Tibial artery (tissue), 4 donors: ENCODE measurements at regions not wholly inside any gene's neighbourhood (a gene's known extent, or its start where the extent isn't known, plus 50 kb on each side); places are given as distances from the start of the nearest gene placed in this dataset.

ENCODE experiments used
- DNase-seq, 2 donors: peaks; one replicate each; pipeline ENCODE4 v3.0.0-alpha.2; 2019
- H3K27ac ChIP-seq, 2 donors: fragments of 200-600 bp; sonication (generic) in 1 of 2; 1 replicate in 1 of 2; 2 replicates in 1 of 2; pipeline ENCODE4 v1.5.1; 2018 to 2019; ENCODE audit warnings: mild to moderate bottlenecking in 1 of 2
- H3K27me3 ChIP-seq, 2 donors: fragments of 200-600 bp; sonication (generic) in 1 of 2; one replicate each; pipeline versions ENCODE4 v1.5.1 to v1.6.0; 2016 to 2019
- H3K36me3 ChIP-seq, 3 donors: fragments of 200-600 bp; sonication (generic) in 2 of 3; one replicate each; pipeline ENCODE4 v1.5.1; 2016 to 2019; ENCODE audit warnings: mild to moderate bottlenecking in 2 of 3
- H3K4me1 ChIP-seq, 4 donors: fragments of 200-600 bp; sonication (generic) in 2 of 4; 1 replicate in 3 of 4; 2 replicates in 1 of 4; pipeline ENCODE4 v1.5.1; 2016 to 2019
- H3K4me3 ChIP-seq, 2 donors: fragments of 200-600 bp; sonication (generic) in 1 of 2; 1 replicate in 1 of 2; 2 replicates in 1 of 2; pipeline ENCODE4 v1.5.1; 2018 to 2019; ENCODE audit warnings: mild to moderate bottlenecking in 2 of 2
- H3K9me3 ChIP-seq, 3 donors: fragments of 200-600 bp; sonication (generic) in 1 of 3; one replicate each; pipeline ENCODE4 v1.5.1; 2016 to 2019
- CTCF ChIP-seq, 2 experiments: fragments of 200-600 bp in 1 of 2; fragments of 450-650 bp in 1 of 2; IDR thresholded peaks; one replicate each; pipeline ENCODE4 v1.5.1; 2017 to 2019; ENCODE audit warnings: antibody characterized with exemption in 2 of 2, mild to moderate bottlenecking in 1 of 2, moderate library complexity in 1 of 2
- intact Hi-C: fragments of 100-400 bp; cut with DNase I; formaldehyde crosslinking; loops from one replicate; pipeline ENCODE4 v1.15.0; 2023; ENCODE audit warnings: low total_unique reads

GRCh38 chr10:124306922-124307371 lies 111.8 kb downstream of the OAT start:
- Histone ChIP-seq H3K27ac (no peak overlapping the region), H3K9me3 (no peaks in the 10 kb centered on the region), H3K27me3 (no peaks in the 10 kb centered on the region), H3K4me1 (peaks cover 0 to 3% (median under 1%) of the 10 kb centered on the region in 4 donors), H3K4me3 (no peak overlapping the region), H3K36me3 (no peaks in the 10 kb centered on the region)
- DNase-seq, result peak in 1 of 2 donors; percentile 60
- no peak for TF ChIP-seq CTCF (IDR thresholded peaks at IDR 0.05)
- intact Hi-C loops, result no loop called here

- no peak for DNase-seq
- peaks cover 0 to 7% (median 2%) of the 10 kb centered on the region in 4 donors for H3K4me1 ChIP-seq
- H3K9me3 ChIP-seq, result no peaks in the 10 kb centered on the region
- no peak for TF ChIP-seq CTCF (IDR thresholded peaks at IDR 0.05)
- intact Hi-C loops, result no loop called here
- no peaks in the 10 kb centered on the region for H3K36me3 ChIP-seq
- H3K4me3 ChIP-seq, result no peak overlapping the region
- H3K27ac ChIP-seq, result no peak overlapping the region
- no peaks in the 10 kb centered on the region for H3K27me3 ChIP-seq
These were observed 112.2 kb downstream of the OAT start for GRCh38 chr10:124306520-124306919.

GRCh38 chr10:124305984-124306383 lies 112.7 kb downstream of the OAT start:
- Histone ChIP-seq H3K4me1 (peaks cover 0 to 7% (median 3%) of the 10 kb centered on the region in 4 donors), H3K36me3 (no peaks in the 10 kb centered on the region), H3K4me3 (no peak overlapping the region), H3K27ac (no peak overlapping the region), H3K9me3 (no peaks in the 10 kb centered on the region), H3K27me3 (no peaks in the 10 kb centered on the region)
- no peak for TF ChIP-seq CTCF (IDR thresholded peaks at IDR 0.05)
- intact Hi-C loops, result no loop called here
- no peak for DNase-seq

GRCh38 chr10:124305131-124305530 lies 113.6 kb downstream of the OAT start:
- no peaks in the 10 kb centered on the region for H3K9me3 ChIP-seq
- H3K36me3 ChIP-seq, result no peaks in the 10 kb centered on the region
- H3K27ac ChIP-seq, result no peak overlapping the region
- TF ChIP-seq CTCF (IDR thresholded peaks at IDR 0.05), result no peak
- no peak overlapping the region for H3K4me3 ChIP-seq
- intact Hi-C loops, result no loop called here
- H3K4me1 ChIP-seq, result peaks cover 0 to 7% (median 3%) of the 10 kb centered on the region in 4 donors
- DNase-seq, result no peak
- H3K27me3 ChIP-seq, result no peaks in the 10 kb centered on the region

- no peaks in the 10 kb centered on the region for H3K27me3 ChIP-seq
- no peak overlapping the region for H3K27ac ChIP-seq
- H3K9me3 ChIP-seq, result no peaks in the 10 kb centered on the region
- peak in 1 of 2 donors; percentile 24 for DNase-seq
- no peak overlapping the region for H3K4me3 ChIP-seq
- H3K36me3 ChIP-seq, result no peaks in the 10 kb centered on the region
- intact Hi-C loops, result no loop called here
- no peak for TF ChIP-seq CTCF (IDR thresholded peaks at IDR 0.05)
- H3K4me1 ChIP-seq, result peaks cover 0 to 7% (median 3%) of the 10 kb centered on the region in 4 donors
These were observed 114.9 kb downstream of the OAT start for GRCh38 chr10:124303662-124304418.
